Pancreas (tissue), 10 donors: ENCODE measurements at regions not wholly inside any gene's neighbourhood (a gene's known extent, or its start where the extent isn't known, plus 50 kb on each side); places are given as distances from the start of the nearest gene placed in this dataset.
A peak's percentile ranks its signal among the peaks of the same experiment; 100 is the strongest.

Experiments used
- ATAC-seq, 4 donors: fragments of 200-7000 bp; cut with Tn5 transposase; one replicate each; pipeline versions ENCODE4 v1.8.0 to v1.9.1; 2020; ENCODE audit warnings: mild to moderate bottlenecking in 4 of 4, moderate library complexity in 4 of 4
- DNase-seq, 6 donors: peaks; one replicate each; pipeline ENCODE4 v3.0.0-alpha.2; 2020
- FAIRE-seq: peaks from 2 replicates; lab custom pipeline; 2012; peaks lifted over from hg19 to GRCh38; lab: Jason Lieb, UNC
- H3K27ac ChIP-seq, 4 donors: fragments of 200-600 bp; sonication (generic); 1 replicate in 3 of 4; 2 replicates in 1 of 4; pipeline versions ENCODE4 v1.5.0 to v1.8.0; 2020
- H3K27me3 ChIP-seq, 4 donors: fragments of 200-600 bp; one replicate each; pipeline ENCODE4 v1.8.0; 2021
- H3K36me3 ChIP-seq, 3 donors: fragments of 200-600 bp; sonication (generic) in 1 of 3; one replicate each; pipeline versions ENCODE4 v1.5.0 to v1.8.0; 2020 to 2021
- H3K4me1 ChIP-seq, 3 donors: fragments of 200-600 bp; one replicate each; pipeline ENCODE4 v1.8.0; 2021
- H3K4me3 ChIP-seq, 4 donors: fragments of 200-600 bp; sonication (generic) in 2 of 4; one replicate each; pipeline versions ENCODE4 v1.5.0 to v1.8.0; 2020 to 2021
- H3K9me3 ChIP-seq, 4 donors: fragments of 200-600 bp; one replicate each; pipeline ENCODE4 v1.8.0; 2021
- CTCF ChIP-seq, 4 donors: fragments of 200-600 bp; sonication (generic) in 3 of 4; IDR thresholded peaks; one replicate each; pipeline versions ENCODE4 v1.5.0 to v1.8.0; 2021; ENCODE audit warnings: antibody characterized with exemption in 4 of 4
- WGBS, 2 donors: extraction: QIAGEN DNeasy Blood & Tissue Kit; methylation state at CpG; one replicate each; pipeline ENCODE4 v1.1.7; 2013; 5-methylcytosine and 5-hydroxymethylcytosine counted together
- intact Hi-C, 3 donors: fragments of 100-400 bp; cut with DNase I; formaldehyde crosslinking; loops; one replicate each; pipeline versions ENCODE4 v1.11.1 to v1.14.2; 2022
- donor health status: healthy with polysubstance abuse.
- donor health status: DM: no; HTN: no; CAD: no; lungs with moderate emphysema.
- donor health status: DM: no; HTN: no; CAD: no.
- donor health status: control.
- donor health status: control.
- donor health status: Bipolar disorder and iron deficiency.
- donor health status: DM: yes; HTN: yes; CAD: no.
- donor health status: DM: no; HTN: no; CAD: no.
- donor health status: DM: no; HTN: no; CAD: no.
- donor health status: DM: yes; HTN: yes; CAD: no.

GRCh38 chr4:127559981-127560380 lies 72.8 kb upstream of the INTU start:
- DNase-seq: peak in 1 of 6 donors; percentile 56
- no peaks in the 10 kb centered on the region for H3K27me3 ChIP-seq
- intact Hi-C loops: no loop called here
- no peaks in the 10 kb centered on the region for H3K36me3 ChIP-seq
- no peak for ATAC-seq
- no peaks in the 10 kb centered on the region for H3K4me1 ChIP-seq
- FAIRE-seq: no peak
- TF ChIP-seq CTCF (IDR thresholded peaks at IDR 0.05): no peak
- H3K9me3 ChIP-seq: no peaks in the 10 kb centered on the region
- H3K4me3 ChIP-seq: no peak overlapping the region
- WGBS, 2 donors: 82 to 88% methylated on average over 7 of the region's 7 CpGs
- no peak overlapping the region for H3K27ac ChIP-seq

- no peak for FAIRE-seq
- no peak overlapping the region for H3K4me3 ChIP-seq
- WGBS, 2 donors: 83 to 96% methylated on average over 3 of the region's 3 CpGs
- H3K36me3 ChIP-seq: no peaks in the 10 kb centered on the region
- H3K27me3 ChIP-seq: no peaks in the 10 kb centered on the region
- no peak overlapping the region for H3K27ac ChIP-seq
- no peak for ATAC-seq
- intact Hi-C loops: no loop called here
- DNase-seq: no peak
- H3K4me1 ChIP-seq: no peaks in the 10 kb centered on the region
- no peak for TF ChIP-seq CTCF (IDR thresholded peaks at IDR 0.05)
- H3K9me3 ChIP-seq: no peaks in the 10 kb centered on the region
Measured at GRCh38 chr4:127560755-127561154, 72.0 kb upstream of the INTU start.

- H3K36me3 ChIP-seq: no peaks in the 10 kb centered on the region
- no peaks in the 10 kb centered on the region for H3K9me3 ChIP-seq
- ATAC-seq: no peak
- no peak for FAIRE-seq
- H3K27me3 ChIP-seq: no peaks in the 10 kb centered on the region
- H3K27ac ChIP-seq: no peak overlapping the region
- intact Hi-C loops: no loop called here
- H3K4me1 ChIP-seq: no peaks in the 10 kb centered on the region
- no peak for TF ChIP-seq CTCF (IDR thresholded peaks at IDR 0.05)
- 35 to 52% methylated on average over 2 of the region's 2 CpGs for WGBS, 2 donors
- H3K4me3 ChIP-seq: no peak overlapping the region
- no peak for DNase-seq
Measured at GRCh38 chr4:127574643-127575042, 58.1 kb upstream of the INTU start.

- FAIRE-seq: no peak
- no peak overlapping the region for H3K4me3 ChIP-seq
- H3K9me3 ChIP-seq: no peaks in the 10 kb centered on the region
- intact Hi-C loops: no loop called here
- no peaks in the 10 kb centered on the region for H3K36me3 ChIP-seq
- no peak for TF ChIP-seq CTCF (IDR thresholded peaks at IDR 0.05)
- H3K27me3 ChIP-seq: no peaks in the 10 kb centered on the region
- WGBS, 2 donors: 49 to 59% methylated on average over 2 of the region's 2 CpGs
- ATAC-seq: no peak
- H3K27ac ChIP-seq: no peak overlapping the region
- DNase-seq: no peak
- no peaks in the 10 kb centered on the region for H3K4me1 ChIP-seq
Measured at GRCh38 chr4:127575888-127576287, 56.9 kb upstream of the INTU start.

GRCh38 chr4:127578491-127578890 lies 54.3 kb upstream of the INTU start:
- Histone ChIP-seq H3K9me3 (no peaks in the 10 kb centered on the region), H3K27me3 (no peaks in the 10 kb centered on the region), H3K36me3 (no peaks in the 10 kb centered on the region), H3K27ac (no peak overlapping the region), H3K4me1 (no peaks in the 10 kb centered on the region), H3K4me3 (no peak overlapping the region)
- TF ChIP-seq CTCF (IDR thresholded peaks at IDR 0.05): no peak
- 40 to 42% methylated on average over 3 of the region's 3 CpGs for WGBS, 2 donors
- no peak for FAIRE-seq
- DNase-seq: no peak
- intact Hi-C loops: no loop called here
- ATAC-seq: no peak
